ENCODE measurements at regions not wholly inside any gene's neighbourhood (a gene's known extent, or its start where the extent isn't known, plus 50 kb on each side); places are given as distances from the start of the nearest gene placed in this dataset.

DNA sequence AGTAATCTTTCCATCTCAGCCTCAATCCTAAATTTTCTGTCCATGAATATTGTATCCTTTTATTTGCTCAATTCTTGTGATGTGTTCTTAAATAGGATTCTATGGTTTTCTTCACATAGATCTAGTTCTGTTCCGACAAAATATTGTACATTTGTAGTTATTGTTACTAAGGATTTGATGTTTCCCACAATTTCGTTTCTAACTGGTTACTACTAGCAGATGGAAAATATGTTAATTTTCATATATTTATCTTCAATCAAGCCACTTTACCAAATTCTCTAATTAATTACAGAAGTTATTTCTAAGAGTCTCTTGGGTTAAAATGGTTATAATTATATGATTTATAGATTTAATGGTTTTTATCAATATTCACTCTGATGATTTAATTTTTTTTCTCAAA lies 60.3 kb downstream of the SEC61B start:
- no peak for DNase-seq (ENCODE audit: low read depth)

- DNase-seq (ENCODE audit: low read depth) = no peak
These were observed 63.9 kb downstream of the SEC61B start for GRCh38 chr9:99285965-99286364.

GRCh38 chr9:99286536-99286935 lies 64.5 kb downstream of the SEC61B start:
- no peak for DNase-seq (ENCODE audit: low read depth)

DNA sequence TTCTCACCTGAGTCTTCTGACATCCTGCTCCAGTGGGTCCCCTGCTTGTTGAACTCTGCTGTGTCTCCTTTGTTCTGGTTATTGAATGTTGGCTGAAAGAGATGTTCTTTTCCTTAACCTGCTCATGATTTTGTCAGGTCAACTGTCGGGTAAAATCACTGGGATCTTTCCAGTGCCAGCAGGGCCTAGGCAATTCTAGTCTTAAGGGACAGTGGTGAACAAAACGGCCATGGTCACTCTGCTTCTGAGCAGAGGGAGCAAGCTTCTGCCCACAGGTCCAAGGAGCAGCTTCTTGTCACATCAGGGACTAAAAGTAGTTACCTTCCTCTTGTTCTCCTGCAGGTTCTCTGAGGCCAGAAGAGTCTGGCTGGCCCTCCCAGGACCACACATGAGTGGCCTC lies 65.6 kb downstream of the SEC61B start:
- no peak for DNase-seq (ENCODE audit: low read depth)

- DNase-seq (ENCODE audit: low read depth) = no peak
These were observed 66.7 kb downstream of the SEC61B start for GRCh38 chr9:99288830-99289229.

DNA sequence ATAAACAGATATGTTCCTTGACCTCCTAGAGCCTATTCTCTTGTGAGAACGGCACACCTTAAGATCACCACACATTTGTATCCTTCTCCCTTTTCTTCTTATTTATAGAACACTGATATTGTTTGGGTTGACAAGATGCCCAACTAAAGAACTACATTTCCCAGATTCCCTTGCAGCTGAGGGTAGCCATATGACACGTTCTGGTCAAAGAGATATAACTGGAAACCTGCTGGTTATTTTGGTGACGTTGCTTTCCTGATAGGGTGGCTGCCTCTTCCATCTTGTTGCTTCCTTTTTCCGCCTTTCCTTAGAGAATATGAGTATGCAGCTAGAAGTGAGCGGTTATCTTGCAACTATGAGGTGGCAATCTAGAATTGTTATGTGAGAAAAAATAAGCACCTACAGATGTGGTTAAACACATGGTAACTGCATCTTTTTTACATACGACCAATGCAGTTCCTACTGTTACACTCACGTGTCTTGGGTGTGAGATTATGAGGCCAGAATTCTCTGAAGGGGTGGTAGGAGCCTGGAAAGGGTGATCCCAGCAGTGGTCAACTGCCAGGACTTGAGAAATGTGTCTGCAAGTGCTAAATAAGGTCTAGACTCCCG lies 72.9 kb downstream of the SEC61B start:
- peak; percentile 25 for DNase-seq (ENCODE audit: low read depth)

DNA sequence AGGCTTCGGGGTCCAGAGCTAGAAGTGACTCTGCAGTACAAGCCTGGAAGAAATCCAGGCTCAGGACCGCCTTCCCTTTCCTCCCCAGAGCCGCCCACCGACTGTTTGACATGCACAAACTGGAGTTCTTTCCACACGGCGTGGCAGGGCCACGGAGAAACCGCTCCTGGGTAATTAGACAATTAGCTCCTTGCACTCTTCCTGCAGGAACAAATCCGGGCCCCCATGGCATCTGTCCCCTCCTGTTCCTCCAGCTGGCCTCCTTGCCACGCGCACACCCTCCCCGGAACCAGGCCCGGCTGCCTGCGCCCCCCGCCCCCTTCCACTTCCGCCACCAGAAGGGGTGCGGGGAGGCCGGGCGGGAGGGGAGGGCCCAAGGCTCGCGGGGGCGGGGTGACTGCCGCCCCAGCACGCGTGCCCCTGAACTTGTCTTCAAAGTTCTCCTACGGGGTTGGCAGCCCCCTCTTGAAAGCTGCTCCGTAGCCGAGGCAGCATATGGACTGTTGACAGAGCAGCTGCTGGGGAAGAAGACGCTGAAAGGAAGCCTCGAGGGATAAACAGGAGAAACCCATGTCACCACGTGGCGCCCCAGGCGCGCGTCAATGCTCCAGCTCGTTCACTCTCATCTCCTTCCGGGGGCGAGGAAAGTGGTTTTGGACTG lies 74.3 kb downstream of the SEC61B start:
- DNase-seq (ENCODE audit: low read depth) = no peak

DNA sequence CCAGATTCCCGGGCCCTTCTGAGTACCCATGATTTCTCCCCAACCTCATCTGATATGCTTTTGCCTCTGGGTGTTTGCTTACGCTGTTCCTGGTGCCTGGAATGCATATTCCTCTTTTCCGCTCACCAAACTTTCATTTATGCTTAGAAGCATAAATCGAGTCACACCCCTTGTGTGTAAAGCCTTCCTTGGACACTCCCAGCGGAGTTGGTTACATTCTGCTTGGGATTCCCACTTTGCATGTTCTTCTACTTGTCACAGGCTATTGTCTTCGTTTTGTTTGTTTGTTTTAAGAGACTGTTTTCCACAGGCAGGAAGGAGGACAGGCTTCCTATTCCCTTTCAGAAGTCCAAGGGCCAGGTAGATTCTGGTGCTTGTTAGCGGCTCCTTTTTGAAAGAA lies 76.5 kb downstream of the SEC61B start:
- DNase-seq (ENCODE audit: low read depth) = no peak

DNA sequence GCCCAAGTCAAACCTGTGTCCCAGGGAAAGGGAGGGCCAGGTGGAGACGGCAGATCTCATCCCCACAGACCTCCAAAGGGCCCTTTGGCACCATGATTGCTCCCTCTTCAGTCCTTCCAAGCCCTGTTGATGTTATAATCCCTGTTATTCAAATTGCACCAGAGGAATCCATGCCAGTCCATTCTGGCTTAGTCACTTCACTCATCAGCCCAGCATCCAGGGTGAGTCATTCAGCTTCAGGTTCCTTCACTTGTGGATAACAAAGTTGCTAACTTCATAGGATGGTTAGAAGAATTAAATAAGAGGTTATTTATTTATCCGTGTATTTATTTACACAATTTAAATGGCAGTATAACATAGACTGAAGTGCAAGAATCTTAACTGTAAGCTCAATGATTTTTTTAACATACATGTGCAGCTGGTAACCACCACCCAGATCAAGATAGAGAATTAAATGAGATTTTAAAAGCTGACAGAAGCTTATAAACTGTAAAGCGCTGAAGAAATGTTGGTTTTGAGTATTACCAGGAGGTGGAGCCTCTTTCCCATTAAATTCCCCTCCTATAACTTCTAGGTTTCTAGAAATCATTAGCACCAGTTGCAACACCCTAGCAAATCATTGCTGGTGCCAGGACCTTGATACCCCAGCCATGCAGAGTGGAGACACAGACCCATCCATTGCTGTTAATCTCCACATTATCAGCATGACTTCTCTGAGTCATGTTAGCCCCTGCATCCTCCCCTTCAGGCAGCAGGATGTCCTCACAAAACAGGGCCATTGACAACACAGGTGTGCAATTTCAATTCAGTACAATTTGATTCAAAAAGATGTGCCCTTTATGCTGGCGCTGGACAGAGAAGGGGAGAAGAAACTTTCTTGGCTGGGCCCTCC lies 77.4 kb downstream of the SEC61B start:
- DNase-seq (ENCODE audit: low read depth) = peak; percentile 85

GRCh38 chr9:99300103-99300439 lies 78.0 kb downstream of the SEC61B start:
- no peak for DNase-seq (ENCODE audit: low read depth)

DNA sequence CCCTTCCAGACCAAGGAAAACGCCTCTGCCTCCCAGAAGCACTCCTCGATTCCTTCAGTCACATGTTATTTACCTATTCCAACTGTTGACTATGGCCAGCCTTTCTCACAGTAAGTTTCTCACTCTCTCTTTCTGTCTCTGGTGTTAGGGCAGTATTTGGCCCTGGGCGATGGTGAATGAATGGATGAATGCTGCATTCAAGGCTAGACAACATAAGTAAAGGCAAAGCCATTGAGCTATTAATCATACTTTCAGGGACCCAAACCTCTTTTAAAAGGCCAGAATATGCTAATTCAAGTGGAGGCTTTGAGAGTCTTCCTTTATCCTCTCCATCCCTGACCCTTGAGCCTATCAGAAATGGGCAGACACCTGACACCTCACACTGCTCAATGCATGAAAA lies 78.5 kb downstream of the SEC61B start:
- DNase-seq (ENCODE audit: low read depth) = no peak

- peak; percentile 7 for DNase-seq (ENCODE audit: low read depth)
These were observed 81.1 kb downstream of the SEC61B start for GRCh38 chr9:99303177-99303576.

GRCh38 chr9:99305124-99305523 lies 83.0 kb downstream of the SEC61B start:
- DNase-seq (ENCODE audit: low read depth) = no peak

DNA sequence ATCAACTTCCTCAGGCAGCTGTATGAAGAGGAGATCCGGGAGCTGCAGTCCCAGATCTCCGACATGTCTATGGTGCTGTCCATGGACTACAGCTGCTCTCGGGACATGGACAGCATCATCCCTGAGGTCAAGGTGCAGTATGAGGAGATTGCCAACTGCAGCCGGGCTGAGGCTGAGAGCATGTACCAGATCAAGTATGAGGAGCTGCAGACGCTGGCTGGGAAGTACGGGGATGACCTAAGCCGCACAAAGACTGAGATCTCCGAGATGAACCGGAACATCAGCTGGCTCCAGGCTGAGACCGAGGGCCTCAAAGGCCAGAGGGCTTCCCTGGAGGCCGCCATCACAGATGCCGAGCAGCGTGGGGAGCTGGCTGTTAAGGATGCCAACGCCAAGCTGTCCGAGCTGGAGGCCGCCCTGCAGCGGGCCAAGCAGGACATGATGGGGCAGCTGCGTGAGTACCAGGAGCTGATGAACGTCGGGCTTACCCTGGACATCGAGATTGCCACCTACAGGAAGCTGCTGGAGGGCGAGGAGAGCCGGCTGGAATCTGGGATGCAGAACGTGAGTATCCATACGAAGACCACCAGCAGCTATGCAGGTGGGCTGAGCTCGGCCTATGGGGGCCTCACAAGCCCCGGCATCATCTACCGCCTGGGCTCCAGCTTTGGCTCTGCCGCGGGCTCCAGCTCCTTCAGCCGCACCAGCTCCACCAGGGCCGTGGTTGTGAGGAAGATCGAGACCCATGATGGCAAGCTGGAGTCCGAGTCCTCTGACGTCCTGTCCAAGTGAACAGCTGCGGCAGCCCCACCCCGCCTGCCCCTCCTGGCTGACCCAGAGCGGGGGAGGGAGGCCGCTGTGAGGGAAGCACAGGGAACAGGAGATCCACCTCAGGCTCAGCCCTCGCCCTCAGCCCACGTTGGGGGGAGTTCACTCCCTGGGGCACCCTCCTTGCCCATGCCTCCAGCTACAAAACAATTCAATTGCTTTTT lies 84.0 kb downstream of the SEC61B start:
- DNase-seq (ENCODE audit: low read depth) = no peak

DNA sequence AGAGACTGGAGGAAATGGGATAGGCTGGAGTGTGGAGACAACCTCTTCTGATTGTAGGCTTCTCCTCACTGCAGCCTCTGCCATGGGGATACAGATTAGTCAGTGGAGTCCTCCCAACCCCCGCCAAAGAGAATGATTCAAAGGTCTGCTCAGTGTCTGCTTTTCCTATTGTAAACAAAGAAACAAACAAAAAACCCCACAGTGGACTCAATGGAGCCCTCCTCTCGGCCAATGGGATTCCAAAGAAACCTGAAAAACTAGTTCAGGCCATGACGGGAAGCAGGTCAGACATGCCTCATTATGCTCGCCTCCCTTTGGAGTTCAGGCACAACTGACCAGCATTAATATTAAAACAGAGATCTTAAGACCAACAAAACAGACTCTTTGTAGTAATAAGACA lies 85.8 kb downstream of the SEC61B start:
- peak; percentile 3 for DNase-seq (ENCODE audit: low read depth)

DNA sequence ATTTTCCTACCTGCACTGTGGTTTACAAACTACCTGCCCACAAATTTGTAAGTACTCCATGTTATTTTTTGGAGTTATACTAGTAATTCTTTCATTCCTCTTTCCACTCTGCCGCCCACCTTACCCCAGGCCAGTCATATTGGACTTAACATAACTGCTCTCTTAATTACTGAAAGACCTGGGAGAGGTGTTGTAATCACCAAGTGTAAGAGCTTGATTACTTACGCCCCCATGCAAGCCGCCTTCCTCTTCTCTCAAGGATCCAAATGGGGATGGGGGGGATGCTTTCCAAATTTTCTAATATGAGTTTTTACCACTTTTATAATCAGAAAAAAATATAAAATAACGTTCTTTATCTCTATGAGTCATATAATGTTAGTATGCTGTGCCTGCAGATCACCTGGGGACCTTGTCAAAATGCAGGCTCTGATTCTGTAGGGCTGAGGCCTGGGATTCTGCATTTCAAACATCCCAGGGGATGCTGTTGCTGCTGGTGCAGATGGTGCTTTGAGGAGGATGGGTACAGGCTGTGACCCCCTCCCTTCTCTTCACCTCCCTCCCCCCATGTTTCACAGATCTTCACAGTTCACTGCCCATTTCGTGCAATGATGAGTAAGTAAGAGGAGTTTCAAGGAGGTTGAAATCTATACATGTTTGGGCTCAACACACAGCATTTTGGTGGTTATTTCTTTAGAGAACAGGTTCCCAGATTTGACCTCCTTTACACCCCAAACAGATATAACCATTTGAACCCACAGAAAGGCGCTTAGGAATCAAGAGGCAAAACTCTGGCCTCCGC lies 87.3 kb downstream of the SEC61B start:
- no peak for DNase-seq (ENCODE audit: low read depth)

GRCh38 chr9:99312736-99313135 lies 90.7 kb downstream of the SEC61B start:
- no peak for DNase-seq (ENCODE audit: low read depth)

- DNase-seq (ENCODE audit: low read depth) = no peak
These were observed 97.0 kb downstream of the SEC61B start for GRCh38 chr9:99319048-99319447.

DNA sequence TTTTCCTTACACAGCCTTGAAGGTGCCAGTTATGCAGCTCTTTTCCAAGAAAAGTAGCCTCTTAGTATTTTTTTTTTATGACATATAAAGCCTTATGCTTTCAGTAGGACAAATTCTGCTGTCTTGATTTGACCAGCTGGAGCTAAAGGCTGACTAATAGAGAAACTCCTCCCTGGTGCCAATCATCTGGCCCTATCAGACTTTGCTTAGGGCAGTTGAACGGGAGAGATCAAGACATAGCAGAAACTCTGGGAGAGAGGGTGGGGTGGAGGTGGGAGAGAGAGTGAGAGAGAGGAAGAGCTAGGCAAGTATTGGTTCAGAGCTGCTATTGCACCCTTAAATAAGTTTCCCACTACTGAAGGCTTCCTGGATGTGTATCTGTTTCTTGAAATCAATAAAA lies 100.2 kb downstream of the SEC61B start:
- DNase-seq (ENCODE audit: low read depth) = no peak

DNA sequence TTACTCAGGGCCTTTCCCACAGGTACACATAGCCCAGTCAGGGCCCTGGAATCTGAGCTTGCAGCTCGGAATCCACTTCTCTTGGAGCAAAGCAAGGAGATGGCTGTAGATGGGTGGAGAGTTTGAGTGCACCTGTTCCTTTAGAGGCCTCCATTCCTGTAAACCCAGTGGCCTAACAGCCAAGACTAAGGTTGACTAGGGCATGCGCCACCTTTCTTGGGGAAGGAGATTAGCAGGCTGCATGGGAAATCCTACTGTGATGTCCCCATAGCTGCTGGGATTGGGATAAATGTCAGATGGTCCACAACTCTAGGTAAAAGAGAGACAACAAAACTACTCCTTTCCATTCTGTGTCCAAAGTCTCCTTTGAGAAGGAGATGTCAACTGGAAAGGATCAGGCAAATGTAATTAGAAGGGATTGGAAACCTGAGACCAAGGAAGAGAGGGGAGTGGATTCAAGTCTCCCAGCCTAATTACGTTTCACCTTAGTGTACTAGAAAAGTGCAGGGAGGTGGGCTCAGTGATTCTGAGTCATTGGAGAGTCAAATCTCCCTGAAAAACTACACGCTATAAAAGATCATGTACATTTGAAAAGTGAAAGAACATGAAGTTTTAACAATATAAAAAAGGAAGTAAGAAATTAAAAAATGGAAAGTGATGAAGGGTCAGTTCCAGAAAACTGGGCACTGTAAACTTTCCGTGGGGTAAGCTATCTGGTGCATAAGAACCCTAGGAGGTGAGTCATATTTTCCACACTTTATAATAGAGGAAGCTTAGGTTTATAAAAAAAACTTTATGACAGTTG lies 104.2 kb downstream of the SEC61B start:
- DNase-seq (ENCODE audit: low read depth) = peak; percentile 83
